ENCODE measurements at regions not wholly inside any gene's neighbourhood (a gene's known extent, or its start where the extent isn't known, plus 50 kb on each side); places are given as distances from the start of the nearest gene placed in this dataset.

- TF ChIP-seq EP300 (IDR thresholded peaks at IDR 0.05; ENCODE audit: low read depth), result no peak
- TF ChIP-seq POLR2A (IDR thresholded peaks at IDR 0.05), result no peak
- TF ChIP-seq, protein P1, sequence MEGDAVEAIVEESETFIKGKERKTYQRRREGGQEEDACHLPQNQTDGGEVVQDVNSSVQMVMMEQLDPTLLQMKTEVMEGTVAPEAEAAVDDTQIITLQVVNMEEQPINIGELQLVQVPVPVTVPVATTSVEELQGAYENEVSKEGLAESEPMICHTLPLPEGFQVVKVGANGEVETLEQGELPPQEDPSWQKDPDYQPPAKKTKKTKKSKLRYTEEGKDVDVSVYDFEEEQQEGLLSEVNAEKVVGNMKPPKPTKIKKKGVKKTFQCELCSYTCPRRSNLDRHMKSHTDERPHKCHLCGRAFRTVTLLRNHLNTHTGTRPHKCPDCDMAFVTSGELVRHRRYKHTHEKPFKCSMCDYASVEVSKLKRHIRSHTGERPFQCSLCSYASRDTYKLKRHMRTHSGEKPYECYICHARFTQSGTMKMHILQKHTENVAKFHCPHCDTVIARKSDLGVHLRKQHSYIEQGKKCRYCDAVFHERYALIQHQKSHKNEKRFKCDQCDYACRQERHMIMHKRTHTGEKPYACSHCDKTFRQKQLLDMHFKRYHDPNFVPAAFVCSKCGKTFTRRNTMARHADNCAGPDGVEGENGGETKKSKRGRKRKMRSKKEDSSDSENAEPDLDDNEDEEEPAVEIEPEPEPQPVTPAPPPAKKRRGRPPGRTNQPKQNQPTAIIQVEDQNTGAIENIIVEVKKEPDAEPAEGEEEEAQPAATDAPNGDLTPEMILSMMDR (IDR thresholded peaks at IDR 0.05), result no peak
These were observed 262.3 kb upstream of the TNRC6C start for GRCh38 chr17:77696151-77696720.

All from transverse colon (tissue), 3 donors.